Muscle of leg (tissue), 3 donors: ENCODE measurements at regions not wholly inside any gene's neighbourhood (a gene's known extent, or its start where the extent isn't known, plus 50 kb on each side); places are given as distances from the start of the nearest gene placed in this dataset.

Experiments
- DNase-seq: peaks from one replicate; pipeline ENCODE4 v3.0.0; 2013
- H3K27ac ChIP-seq: one replicate; pipeline ENCODE4 v1.5.1; 2013; ENCODE audit warnings: mild to moderate bottlenecking, low read length, control low read depth
- H3K27me3 ChIP-seq: one replicate; pipeline ENCODE4 v1.6.1; 2013; ENCODE audit warnings: low read length; ENCODE audit not compliant: control insufficient read depth, insufficient read depth
- H3K36me3 ChIP-seq: one replicate; pipeline ENCODE4 v1.6.1; 2013; ENCODE audit warnings: low read length; ENCODE audit not compliant: control insufficient read depth, insufficient read depth
- H3K4me1 ChIP-seq: one replicate; pipeline ENCODE4 v1.6.1; 2013; ENCODE audit warnings: low read length; ENCODE audit not compliant: control insufficient read depth, insufficient read depth
- H3K4me3 ChIP-seq: one replicate; pipeline ENCODE4 v1.5.1; 2013; ENCODE audit warnings: low read length, control low read depth
- H3K9me3 ChIP-seq: replicated peaks from 2 replicates; pipeline ENCODE4 v1.6.1; 2013; ENCODE audit warnings: low read depth, low read length; ENCODE audit not compliant: control insufficient read depth
- WGBS: methylation state at CpG from one replicate; pipeline ENCODE4 v1.1.5; 2013; ENCODE audit warnings: missing lambda C conversion rate; ENCODE audit not compliant: insufficient coverage; 5-methylcytosine and 5-hydroxymethylcytosine counted together

DNA sequence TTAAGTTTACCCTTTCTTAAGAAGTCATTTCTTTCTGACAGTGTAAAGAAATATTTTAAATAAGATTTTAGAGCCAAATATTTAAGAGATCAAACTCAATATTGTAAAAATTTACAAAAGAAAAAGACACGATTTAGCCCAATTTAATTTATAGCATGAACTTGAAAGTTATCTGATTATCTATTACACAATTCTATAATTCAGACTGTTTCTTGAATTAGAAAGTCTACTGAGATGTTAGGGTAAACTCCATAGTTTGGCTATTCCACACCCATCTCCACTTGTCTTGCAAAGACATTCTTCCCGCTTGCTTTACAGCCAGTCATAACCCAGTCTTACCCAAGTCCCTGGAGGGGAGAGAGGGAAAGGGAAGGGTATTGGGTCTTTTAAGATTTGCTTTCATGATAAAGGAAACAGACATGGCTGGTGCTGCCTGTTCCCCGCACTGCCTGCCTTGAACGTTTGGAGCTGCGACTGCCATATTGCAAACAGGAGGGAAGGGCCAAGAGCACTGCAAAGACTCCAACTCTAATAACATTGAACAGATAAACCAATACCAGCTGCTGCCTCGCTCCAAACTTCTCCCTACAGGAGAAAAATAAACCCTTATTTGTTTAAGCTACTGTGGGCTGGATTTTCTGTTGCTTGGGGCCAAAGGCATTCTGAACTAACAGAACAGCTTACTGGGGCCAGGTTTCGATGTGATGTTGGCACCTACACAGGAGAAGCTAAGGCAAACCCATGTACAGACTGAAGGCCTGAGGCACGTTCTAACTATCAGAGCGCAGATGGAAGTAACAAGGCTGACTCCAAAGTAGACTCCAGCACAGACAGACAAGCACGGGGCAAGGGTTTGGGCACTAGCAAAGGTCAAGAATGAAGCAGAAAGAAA lies 552.3 kb upstream of the JARID2 start:
- Histone ChIP-seq H3K27ac (no peak overlapping the region), H3K36me3 (no peaks in the 10 kb centered on the region), H3K4me1 (no peaks in the 10 kb centered on the region), H3K9me3 (no peaks in the 10 kb centered on the region), H3K4me3 (no peak overlapping the region), H3K27me3 (no peaks in the 10 kb centered on the region)
- DNase-seq: no peak
- WGBS: 84% methylated on average over 4 of the region's 10 CpGs

GRCh38 chr6:14694308-14694707 lies 551.6 kb upstream of the JARID2 start:
- no peaks in the 10 kb centered on the region for H3K36me3 ChIP-seq
- no peaks in the 10 kb centered on the region for H3K27me3 ChIP-seq
- no peaks in the 10 kb centered on the region for H3K9me3 ChIP-seq
- no peaks in the 10 kb centered on the region for H3K4me1 ChIP-seq
- no peak overlapping the region for H3K4me3 ChIP-seq
- WGBS: no CpG with 5 or more reads among the region's 1 CpG
- no peak for DNase-seq
- no peak overlapping the region for H3K27ac ChIP-seq

- no peaks in the 10 kb centered on the region for H3K9me3 ChIP-seq
- H3K4me1 ChIP-seq: no peaks in the 10 kb centered on the region
- DNase-seq: no peak
- WGBS: 24% methylated on average over 6 of the region's 6 CpGs
- no peak overlapping the region for H3K4me3 ChIP-seq
- H3K36me3 ChIP-seq: no peaks in the 10 kb centered on the region
- no peak overlapping the region for H3K27ac ChIP-seq
- no peaks in the 10 kb centered on the region for H3K27me3 ChIP-seq
Observed at GRCh38 chr6:14695579-14695978, 550.3 kb upstream of the JARID2 start.

DNA sequence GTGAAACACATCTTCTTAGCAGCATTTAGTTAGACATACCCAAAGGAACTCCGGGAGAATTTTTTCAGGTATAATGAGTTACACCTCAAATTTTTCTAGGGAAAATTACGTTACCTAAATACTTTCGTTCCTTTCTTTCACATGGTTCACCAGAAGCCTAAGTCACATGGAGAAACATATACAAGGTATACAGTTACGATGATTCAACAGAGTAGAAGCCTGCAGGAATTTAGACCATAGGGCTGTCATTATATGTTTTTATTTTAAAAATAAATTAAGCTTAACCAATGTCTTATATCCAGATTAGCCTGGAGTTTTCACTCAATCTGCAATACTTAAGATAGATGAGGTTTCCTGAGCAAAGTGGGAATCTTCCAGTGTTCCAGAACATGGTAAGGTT lies 549.5 kb upstream of the JARID2 start:
- no peak overlapping the region for H3K4me3 ChIP-seq
- no peaks in the 10 kb centered on the region for H3K9me3 ChIP-seq
- H3K4me1 ChIP-seq: no peaks in the 10 kb centered on the region
- WGBS: no CpG with 5 or more reads among the region's 4 CpGs
- H3K27ac ChIP-seq: no peak overlapping the region
- H3K36me3 ChIP-seq: no peaks in the 10 kb centered on the region
- no peaks in the 10 kb centered on the region for H3K27me3 ChIP-seq
- DNase-seq: no peak

DNA sequence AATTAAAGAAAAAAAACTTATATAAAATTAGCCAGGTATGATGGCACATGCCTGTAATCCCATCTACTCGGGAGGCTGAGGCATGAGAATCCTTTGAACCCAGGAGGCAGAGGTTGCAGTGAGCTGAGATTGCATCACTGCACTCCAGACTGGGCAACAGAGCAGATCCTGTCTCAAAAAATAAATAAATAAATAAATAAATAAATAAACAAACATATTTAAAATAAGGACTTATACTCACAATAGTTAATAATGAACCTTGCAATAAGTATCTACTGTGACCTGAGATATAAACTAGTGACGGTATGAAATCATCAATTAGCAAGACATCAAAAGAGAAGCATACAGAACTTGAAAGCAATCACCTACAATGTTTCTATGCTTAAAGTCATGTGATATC lies 548.4 kb upstream of the JARID2 start:
- no peak for DNase-seq
- Histone ChIP-seq H3K4me3 (no peak overlapping the region), H3K27me3 (no peaks in the 10 kb centered on the region), H3K36me3 (no peaks in the 10 kb centered on the region), H3K4me1 (no peaks in the 10 kb centered on the region), H3K27ac (no peak overlapping the region), H3K9me3 (no peaks in the 10 kb centered on the region)
- no CpG with 5 or more reads among the region's 2 CpGs for WGBS

DNA sequence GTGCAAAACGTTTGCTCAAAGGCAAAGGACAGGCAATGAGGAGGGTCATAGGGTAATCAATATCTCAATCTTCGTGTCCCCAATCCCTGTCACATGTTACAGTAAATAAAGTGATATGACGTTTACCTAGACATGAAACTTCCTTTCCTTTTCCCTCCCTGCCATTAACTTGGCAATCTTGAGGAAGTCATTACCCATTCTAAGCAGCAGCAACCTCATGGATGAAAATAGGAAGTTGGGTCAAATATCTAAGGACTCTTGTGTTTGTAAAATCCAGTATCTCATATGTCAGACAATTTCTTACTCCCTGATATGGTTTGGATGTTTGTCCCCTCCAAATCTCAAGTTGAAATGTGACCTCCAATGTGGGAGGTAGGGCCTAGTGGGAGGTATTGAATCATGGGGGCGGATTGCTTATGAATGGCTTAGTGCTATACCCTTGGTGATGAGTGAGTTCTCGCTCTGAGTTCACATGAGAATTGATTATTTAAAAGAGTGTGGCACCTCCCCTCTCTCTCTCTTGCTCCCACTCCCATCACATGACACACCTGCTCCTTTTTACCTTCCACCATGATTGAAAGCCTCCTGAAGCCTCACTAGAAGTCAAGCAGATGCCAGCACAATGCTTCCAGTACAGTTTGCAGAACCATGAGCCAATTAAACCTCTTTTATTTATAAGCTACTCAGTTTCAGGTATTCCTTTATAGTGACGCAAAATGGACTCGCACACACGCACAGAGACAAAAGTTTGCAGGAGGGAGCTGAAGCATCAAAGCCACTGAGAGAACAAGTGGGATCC lies 545.9 kb upstream of the JARID2 start:
- 100% methylated on average over 1 of the region's 8 CpGs for WGBS
- Histone ChIP-seq H3K27ac (no peak overlapping the region), H3K4me1 (no peaks in the 10 kb centered on the region), H3K36me3 (no peaks in the 10 kb centered on the region), H3K4me3 (no peak overlapping the region), H3K9me3 (no peaks in the 10 kb centered on the region), H3K27me3 (no peaks in the 10 kb centered on the region)
- DNase-seq: no peak

- peaks cover 5% of the 10 kb centered on the region for H3K4me1 ChIP-seq
- H3K4me3 ChIP-seq: no peak overlapping the region
- no CpG with 5 or more reads among the region's 4 CpGs for WGBS
- DNase-seq: no peak
- H3K27me3 ChIP-seq: peaks cover 2% of the 10 kb centered on the region
- no peaks in the 10 kb centered on the region for H3K36me3 ChIP-seq
- no peak overlapping the region for H3K27ac ChIP-seq
- H3K9me3 ChIP-seq: no peaks in the 10 kb centered on the region
Observed at GRCh38 chr6:14701946-14702345, 543.9 kb upstream of the JARID2 start.

DNA sequence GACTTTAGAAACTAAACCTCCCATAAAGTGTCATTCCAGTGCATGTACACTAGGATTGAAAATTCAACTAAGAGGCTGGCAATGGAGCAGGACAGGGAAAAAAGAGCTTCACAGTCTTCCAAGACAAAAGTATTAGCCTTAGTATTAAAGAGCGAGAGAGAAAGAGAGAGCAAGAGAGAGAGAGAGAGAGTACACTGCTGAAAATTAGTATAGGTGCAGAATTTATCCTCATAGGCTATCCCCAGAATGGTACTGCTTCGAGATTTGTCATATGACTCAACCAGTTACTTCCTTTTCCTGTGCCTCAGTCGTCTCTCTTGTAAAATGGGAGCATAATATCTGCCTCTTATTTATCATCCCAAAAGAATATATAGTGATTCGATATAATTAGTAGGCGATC lies 543.2 kb upstream of the JARID2 start:
- H3K4me1 ChIP-seq: peaks cover 5% of the 10 kb centered on the region
- H3K9me3 ChIP-seq: no peaks in the 10 kb centered on the region
- H3K27me3 ChIP-seq: peaks cover 2% of the 10 kb centered on the region
- no CpG with 5 or more reads among the region's 5 CpGs for WGBS
- no peaks in the 10 kb centered on the region for H3K36me3 ChIP-seq
- DNase-seq: no peak
- no peak overlapping the region for H3K4me3 ChIP-seq
- no peak overlapping the region for H3K27ac ChIP-seq

DNA sequence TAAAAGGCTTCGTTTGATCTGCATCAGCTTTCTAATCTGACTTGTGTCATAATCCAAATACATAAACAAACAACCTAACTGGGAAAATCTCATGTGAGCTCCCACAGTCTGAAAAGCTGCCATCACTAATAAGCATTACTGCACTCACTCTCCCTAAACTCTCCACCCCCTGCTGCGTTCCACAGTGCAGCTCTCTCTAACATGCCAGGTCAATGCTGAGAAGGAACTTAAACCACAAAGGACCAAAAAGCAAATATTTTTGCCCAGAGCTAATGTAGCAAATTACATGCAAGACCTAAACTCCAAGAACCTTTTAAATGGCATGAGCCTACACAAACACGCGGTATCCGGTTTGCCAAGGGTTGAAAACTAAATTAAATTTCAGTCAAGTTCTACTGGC lies 542.3 kb upstream of the JARID2 start:
- Histone ChIP-seq H3K4me3 (no peak overlapping the region), H3K27ac (no peak overlapping the region), H3K4me1 (peaks cover 5% of the 10 kb centered on the region), H3K9me3 (no peaks in the 10 kb centered on the region), H3K36me3 (no peaks in the 10 kb centered on the region), H3K27me3 (peaks cover 2% of the 10 kb centered on the region)
- 84% methylated on average over 5 of the region's 5 CpGs for WGBS
- DNase-seq: no peak

- no peak overlapping the region for H3K27ac ChIP-seq
- peaks cover 5% of the 10 kb centered on the region for H3K4me1 ChIP-seq
- H3K36me3 ChIP-seq: no peaks in the 10 kb centered on the region
- no peaks in the 10 kb centered on the region for H3K9me3 ChIP-seq
- peaks cover 2% of the 10 kb centered on the region for H3K27me3 ChIP-seq
- no peak for DNase-seq
- H3K4me3 ChIP-seq: no peak overlapping the region
- 60% methylated on average over 2 of the region's 10 CpGs for WGBS
Observed at GRCh38 chr6:14704383-14705271, 541.2 kb upstream of the JARID2 start.
